Nephron (organoid): ENCODE measurements at regions not wholly inside any gene's neighbourhood (a gene's known extent, or its start where the extent isn't known, plus 50 kb on each side); places are given as distances from the start of the nearest gene placed in this dataset.
"Not testable (repeated sequence)": the region's sequence is repeated elsewhere in the genome, so short reads cannot be mapped to it uniquely, and the experiment has no call there.

Source experiments
- H3K27ac Mint-ChIP-seq, 3 experiments: 2 replicates each; pipeline ENCODE4 v1.8.0; 2020; ENCODE audit warnings: mixed read lengths in 3 of 3, mild to moderate bottlenecking in 2 of 3, moderate library complexity in 1 of 3
- H3K27me3 Mint-ChIP-seq: 2 replicates; pipeline ENCODE4 v1.8.0; 2021; ENCODE audit warnings: low read depth, mild to moderate bottlenecking, moderate library complexity, mixed read lengths
- H3K36me3 Mint-ChIP-seq: 2 replicates; pipeline ENCODE4 v1.8.0; 2020; ENCODE audit warnings: low read depth, mixed read lengths
- H3K4me1 Mint-ChIP-seq: 2 replicates; pipeline ENCODE4 v1.8.0; 2020; ENCODE audit warnings: mixed read lengths
- H3K4me3 Mint-ChIP-seq, 3 experiments: 2 replicates each; pipeline ENCODE4 v1.8.0; 2020; ENCODE audit warnings: mild to moderate bottlenecking in 3 of 3, mixed read lengths in 3 of 3, moderate library complexity in 2 of 3
- H3K9me3 Mint-ChIP-seq: 2 replicates; pipeline ENCODE4 v1.8.0; 2020; ENCODE audit warnings: mixed read lengths
- TF ChIP-seq, protein P1 (sequence below), 3 experiments: fragments of 200-600 bp; sonication (generic); IDR thresholded peaks; one replicate each; pipeline ENCODE4 v1.5.0; 2021; ENCODE audit warnings: antibody characterized with exemption in 3 of 3; ENCODE audit not compliant: unreplicated experiment in 3 of 3

DNA sequence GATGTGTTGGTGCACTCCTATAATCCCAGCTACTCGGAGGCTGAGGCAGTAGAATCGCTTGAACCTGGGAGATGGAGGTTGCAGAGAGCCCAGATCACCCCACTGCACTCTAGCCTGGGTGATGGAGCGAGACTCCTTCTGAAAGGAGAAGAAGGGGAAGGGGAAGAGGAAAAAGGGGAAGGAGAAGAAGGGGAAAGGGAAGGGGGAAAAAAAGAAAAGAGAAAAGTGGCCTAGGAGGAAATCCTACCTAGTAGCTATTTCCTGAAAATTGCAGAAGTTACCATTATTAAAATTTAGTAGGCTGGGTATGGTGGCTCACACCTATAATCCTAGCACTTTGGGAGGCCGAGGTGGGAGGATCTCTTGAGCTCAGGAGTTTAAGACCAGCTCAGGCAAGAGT lies 67.4 kb downstream of the ARRDC3 start:
- peaks cover 4% of the 10 kb centered on the region for H3K27me3 Mint-ChIP-seq
- no peaks in the 10 kb centered on the region for H3K36me3 Mint-ChIP-seq
- no peaks in the 10 kb centered on the region for H3K9me3 Mint-ChIP-seq
- no peak overlapping the region for H3K27ac Mint-ChIP-seq
- H3K4me3 Mint-ChIP-seq = no peak overlapping the region
- TF ChIP-seq, protein P1, sequence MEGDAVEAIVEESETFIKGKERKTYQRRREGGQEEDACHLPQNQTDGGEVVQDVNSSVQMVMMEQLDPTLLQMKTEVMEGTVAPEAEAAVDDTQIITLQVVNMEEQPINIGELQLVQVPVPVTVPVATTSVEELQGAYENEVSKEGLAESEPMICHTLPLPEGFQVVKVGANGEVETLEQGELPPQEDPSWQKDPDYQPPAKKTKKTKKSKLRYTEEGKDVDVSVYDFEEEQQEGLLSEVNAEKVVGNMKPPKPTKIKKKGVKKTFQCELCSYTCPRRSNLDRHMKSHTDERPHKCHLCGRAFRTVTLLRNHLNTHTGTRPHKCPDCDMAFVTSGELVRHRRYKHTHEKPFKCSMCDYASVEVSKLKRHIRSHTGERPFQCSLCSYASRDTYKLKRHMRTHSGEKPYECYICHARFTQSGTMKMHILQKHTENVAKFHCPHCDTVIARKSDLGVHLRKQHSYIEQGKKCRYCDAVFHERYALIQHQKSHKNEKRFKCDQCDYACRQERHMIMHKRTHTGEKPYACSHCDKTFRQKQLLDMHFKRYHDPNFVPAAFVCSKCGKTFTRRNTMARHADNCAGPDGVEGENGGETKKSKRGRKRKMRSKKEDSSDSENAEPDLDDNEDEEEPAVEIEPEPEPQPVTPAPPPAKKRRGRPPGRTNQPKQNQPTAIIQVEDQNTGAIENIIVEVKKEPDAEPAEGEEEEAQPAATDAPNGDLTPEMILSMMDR (IDR thresholded peaks at IDR 0.05; ENCODE audit: unreplicated experiment in 3 of 3) = no peak
- peaks cover 35% of the 10 kb centered on the region for H3K4me1 Mint-ChIP-seq

DNA sequence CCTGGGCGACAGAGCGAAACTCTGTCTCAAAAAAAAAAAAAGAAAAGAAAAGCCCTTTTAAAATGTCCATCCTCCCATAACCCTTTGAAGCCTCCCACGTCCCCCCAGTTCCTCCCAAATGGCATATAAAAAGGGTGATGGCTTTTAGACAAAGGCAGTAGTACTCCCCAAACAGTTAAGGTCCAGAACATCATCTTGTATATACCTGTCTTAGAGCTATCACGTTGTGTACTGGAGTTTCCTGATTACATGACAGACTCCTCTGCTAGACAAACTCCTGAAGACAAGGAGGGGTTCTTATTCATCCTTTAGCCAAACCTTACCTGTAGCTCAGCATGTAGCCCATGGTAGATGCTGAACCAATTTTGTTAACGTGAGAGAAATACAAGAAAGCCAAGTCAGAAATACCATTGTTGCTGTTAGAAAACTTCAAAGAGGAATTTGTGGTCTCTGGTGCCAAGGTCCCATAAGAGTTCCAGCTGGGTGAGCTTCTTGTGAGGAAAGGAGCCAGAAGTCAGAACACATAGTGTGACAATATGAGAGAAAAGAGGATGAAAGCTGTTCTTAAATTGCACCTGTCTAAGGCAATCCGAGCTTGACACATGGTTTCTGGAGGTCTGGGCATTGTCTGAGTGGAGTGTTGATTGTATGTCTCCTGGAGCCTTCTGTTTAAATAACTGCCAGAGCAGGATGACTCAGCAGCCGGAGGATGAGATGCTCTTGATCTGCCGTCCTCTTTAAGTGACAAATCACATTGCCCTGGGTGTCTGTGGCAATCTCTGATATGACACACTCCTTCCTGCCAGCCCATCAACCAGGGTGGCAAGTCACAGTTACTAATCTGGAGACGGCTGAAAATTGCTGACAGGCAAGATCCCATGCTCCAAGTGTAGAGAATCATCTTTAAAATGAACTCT lies 69.1 kb downstream of the ARRDC3 start:
- TF ChIP-seq, protein P1 (IDR thresholded peaks at IDR 0.05; ENCODE audit: unreplicated experiment in 3 of 3) = no peak
- Mint-ChIP-seq H3K4me3 (no peak overlapping the region), H3K27ac (peak overlapping the region; percentile 13 to 49 (median 35)), H3K27me3 (peaks cover 4% of the 10 kb centered on the region), H3K9me3 (no peaks in the 10 kb centered on the region), H3K4me1 (peaks cover 35% of the 10 kb centered on the region), H3K36me3 (no peaks in the 10 kb centered on the region)

DNA sequence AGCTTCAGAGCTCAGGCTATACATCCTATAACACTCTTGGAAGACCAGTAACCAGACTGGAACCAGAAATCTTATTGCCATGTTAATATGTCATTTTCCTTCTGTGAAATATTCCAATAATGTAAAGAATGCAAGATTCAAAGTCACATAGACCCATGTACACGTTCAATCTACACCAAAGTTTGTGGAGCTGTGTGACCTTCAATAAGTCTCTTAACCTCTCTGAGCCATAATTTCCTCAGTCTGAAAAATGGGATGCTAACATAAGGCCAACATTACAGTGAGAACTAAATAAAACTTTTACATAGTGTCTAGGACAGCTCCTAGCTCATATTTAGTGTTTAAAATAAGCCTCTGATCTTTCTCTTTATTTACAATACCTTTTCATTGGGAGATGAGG lies 70.4 kb downstream of the ARRDC3 start:
- TF ChIP-seq, protein P1 (IDR thresholded peaks at IDR 0.05; ENCODE audit: unreplicated experiment in 3 of 3) = no peak
- Mint-ChIP-seq H3K27ac (peak overlapping the region; percentile 55 to 85 (median 55)), H3K4me1 (peaks cover 35% of the 10 kb centered on the region), H3K27me3 (peaks cover 4% of the 10 kb centered on the region), H3K36me3 (no peaks in the 10 kb centered on the region), H3K9me3 (no peaks in the 10 kb centered on the region), H3K4me3 (no peak overlapping the region)

DNA sequence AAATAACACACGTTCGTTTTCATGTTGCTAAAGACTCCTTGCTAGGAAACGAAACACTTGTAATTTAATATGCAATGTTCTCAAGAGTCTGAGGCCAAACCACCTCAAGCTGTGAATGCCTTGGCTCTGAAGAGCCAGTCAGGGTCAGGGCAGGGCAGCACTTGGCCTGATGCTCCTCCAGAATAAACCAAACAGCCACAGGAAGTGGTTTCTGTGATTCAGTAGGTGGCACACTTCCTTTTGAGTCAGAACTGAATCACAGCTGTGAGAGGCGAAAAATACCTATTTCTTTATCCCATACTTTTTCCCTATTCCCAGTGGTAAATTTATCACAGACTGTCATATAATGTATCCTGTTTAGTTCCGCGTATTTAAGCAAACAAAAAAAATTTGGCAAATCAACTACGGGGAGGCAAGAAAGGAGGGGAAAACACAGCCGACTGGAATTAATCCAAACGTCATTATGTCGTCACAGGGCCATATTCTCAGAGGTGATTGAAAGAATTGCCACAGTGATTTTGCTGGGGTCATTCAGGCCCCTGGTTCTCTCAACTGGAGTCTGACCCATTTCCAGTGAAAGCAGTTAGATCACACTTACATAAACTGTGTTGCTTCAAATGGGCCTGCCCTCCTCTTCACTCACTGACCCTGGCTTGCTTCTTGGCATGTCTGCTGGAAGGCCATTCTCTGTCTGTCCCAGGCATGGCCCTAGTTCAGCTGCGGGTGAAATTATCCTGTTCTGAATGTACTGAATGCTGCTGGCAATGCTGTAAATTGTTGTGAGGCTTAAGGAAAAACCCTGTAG lies 71.2 kb downstream of the ARRDC3 start:
- TF ChIP-seq, protein P1 (IDR thresholded peaks at IDR 0.05; ENCODE audit: unreplicated experiment in 3 of 3) = no peak
- Mint-ChIP-seq H3K36me3 (no peaks in the 10 kb centered on the region), H3K9me3 (no peaks in the 10 kb centered on the region), H3K27me3 (peaks cover 4% of the 10 kb centered on the region), H3K4me1 (peaks cover 38% of the 10 kb centered on the region), H3K4me3 (peak overlapping the region in 1 of 3 experiments; percentile 41), H3K27ac (peak overlapping the region; percentile 55 to 85 (median 77))

DNA sequence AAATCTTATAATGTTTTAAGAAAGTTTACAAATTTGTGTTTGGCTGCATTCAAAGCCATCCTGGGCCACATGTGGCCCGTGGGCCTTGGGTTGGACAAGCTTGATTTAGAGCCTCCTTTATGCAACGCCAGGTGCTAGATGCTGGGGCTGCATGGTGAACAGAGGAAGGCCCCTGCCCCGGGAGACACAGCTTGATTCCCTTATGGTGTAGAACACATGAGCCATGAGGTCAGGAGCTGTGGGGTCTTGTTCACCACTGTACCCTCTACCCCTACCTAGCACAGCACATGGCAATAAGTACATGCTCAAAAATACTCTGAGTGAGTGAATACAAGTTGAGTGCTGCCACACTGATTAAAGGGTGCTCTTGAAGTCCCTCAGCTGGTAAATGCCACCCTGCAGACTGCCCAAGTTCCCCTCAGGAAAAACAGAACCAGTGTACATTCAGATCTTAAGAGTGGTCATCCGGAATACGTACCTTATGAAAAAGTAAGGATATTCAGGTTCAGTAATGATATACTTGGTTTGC lies 71.9 kb downstream of the ARRDC3 start:
- H3K36me3 Mint-ChIP-seq = no peaks in the 10 kb centered on the region
- TF ChIP-seq, protein P1 (IDR thresholded peaks at IDR 0.05; ENCODE audit: unreplicated experiment in 3 of 3) = no peak

DNA sequence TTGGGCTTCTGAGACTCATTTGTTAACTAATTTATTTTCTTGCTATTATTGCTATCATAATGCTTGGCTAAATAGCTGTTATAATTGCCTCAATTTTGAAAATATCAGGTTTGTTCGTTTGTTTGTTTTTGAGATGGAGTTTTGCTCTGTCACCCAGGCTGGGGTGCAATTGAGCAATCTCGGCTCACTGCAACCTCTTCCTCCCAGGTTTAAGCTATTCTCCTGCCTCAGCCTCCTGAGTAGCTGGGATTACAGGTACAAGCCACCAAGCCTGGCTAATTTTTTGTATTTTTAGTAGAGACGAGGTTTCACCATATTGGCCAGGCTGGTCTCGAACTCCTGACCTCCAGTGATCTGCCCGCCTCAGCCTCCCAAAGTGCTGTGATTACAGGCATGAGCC lies 75.0 kb downstream of the ARRDC3 start:
- not testable (repeated sequence) for H3K27me3 Mint-ChIP-seq, H3K36me3 Mint-ChIP-seq, H3K4me3 Mint-ChIP-seq, H3K27ac Mint-ChIP-seq, H3K9me3 Mint-ChIP-seq
- peaks cover 31% of the 10 kb centered on the region for H3K4me1 Mint-ChIP-seq

More for the DNA sequence above, 71.9 kb downstream of the ARRDC3 start:
- Mint-ChIP-seq H3K27ac (peak overlapping the region; percentile 55 to 85 (median 77)), H3K4me1 (peaks cover 42% of the 10 kb centered on the region), H3K4me3 (no peak overlapping the region), H3K9me3 (no peaks in the 10 kb centered on the region), H3K27me3 (peaks cover 4% of the 10 kb centered on the region)
